NB4 (cell line): ENCODE measurements at regions not wholly inside any gene's neighbourhood (a gene's known extent, or its start where the extent isn't known, plus 50 kb on each side); places are given as distances from the start of the nearest gene placed in this dataset.
A peak's percentile ranks its signal among the peaks of the same experiment; 100 is the strongest.

Source experiments
- DNase-seq: peaks from one replicate; pipeline ENCODE4 v3.0.0; 2010; ENCODE audit warnings: low read depth
- H3K4me3 ChIP-seq: one replicate; pipeline ENCODE4 v1.5.1; 2011; ENCODE audit warnings: mild to moderate bottlenecking, low read depth, low read length, moderate library complexity
- CTCF ChIP-seq: IDR thresholded peaks from one replicate; pipeline ENCODE4 v1.5.1; 2012; ENCODE audit warnings: low read depth, low read length
- MYC ChIP-seq: IDR thresholded peaks from 2 replicates; pipeline ENCODE4 v1.6.1; 2011; ENCODE audit warnings: low read depth, low read length
- POLR2A ChIP-seq: IDR thresholded peaks from 2 replicates; pipeline ENCODE4 v1.6.1; 2011; ENCODE audit warnings: mild to moderate bottlenecking; ENCODE audit not compliant: insufficient read length; ENCODE audit errors: extremely low read depth
- TF ChIP-seq, protein P1 (sequence below): IDR thresholded peaks from 2 replicates; pipeline ENCODE4 v1.6.1; 2011; ENCODE audit warnings: low read depth, low read length

DNA sequence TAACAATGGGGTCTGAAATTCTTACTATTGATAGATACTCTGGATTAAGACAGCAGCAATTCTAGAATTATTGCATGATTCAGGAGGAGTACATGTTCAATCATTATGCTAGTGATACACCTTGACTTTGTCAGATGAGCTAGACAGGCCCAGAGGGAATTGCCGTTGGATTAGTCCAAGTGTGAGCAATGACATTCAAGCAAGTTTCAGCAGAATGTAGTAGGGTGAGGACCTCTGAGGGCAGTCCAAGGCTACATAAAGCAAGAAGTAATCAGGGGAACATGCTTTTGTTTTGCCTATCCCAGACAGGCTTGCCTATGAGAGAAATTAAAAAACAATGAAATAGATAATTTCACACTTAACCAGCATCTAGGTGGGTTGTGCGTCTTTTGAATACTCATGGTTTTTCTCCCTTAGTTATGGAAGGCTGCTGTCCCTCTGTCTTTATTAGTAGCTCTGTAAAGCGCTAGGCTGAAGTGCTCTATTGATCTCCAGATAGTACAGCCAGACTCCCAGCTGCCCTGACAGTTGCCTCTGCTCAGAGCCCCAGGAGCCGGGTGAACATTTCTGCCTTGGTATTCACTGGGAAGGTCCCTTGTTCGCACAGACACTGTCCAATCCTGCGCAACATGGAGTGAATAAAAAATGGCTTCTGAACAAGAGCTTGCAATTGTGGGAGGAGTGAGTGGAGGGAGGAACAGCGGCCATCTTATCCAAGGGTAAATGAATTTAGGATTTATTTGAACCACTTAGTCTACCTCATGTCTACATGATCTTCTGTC, 316.6 kb upstream of the ONECUT1 start:
- DNase-seq, result no peak
- H3K4me3 ChIP-seq, result no peak overlapping the region
- TF ChIP-seq CTCF (no peak), POLR2A (no peak), MYC (no peak)
- TF ChIP-seq, protein P1, sequence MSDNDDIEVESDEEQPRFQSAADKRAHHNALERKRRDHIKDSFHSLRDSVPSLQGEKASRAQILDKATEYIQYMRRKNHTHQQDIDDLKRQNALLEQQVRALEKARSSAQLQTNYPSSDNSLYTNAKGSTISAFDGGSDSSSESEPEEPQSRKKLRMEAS, result no peak

GRCh38 chr15:53102483-53102882, 312.3 kb upstream of the ONECUT1 start:
- no peak for DNase-seq
- TF ChIP-seq CTCF (no peak), POLR2A (no peak), MYC (no peak)
- TF ChIP-seq, protein P1, result no peak
- no peak overlapping the region for H3K4me3 ChIP-seq

DNA sequence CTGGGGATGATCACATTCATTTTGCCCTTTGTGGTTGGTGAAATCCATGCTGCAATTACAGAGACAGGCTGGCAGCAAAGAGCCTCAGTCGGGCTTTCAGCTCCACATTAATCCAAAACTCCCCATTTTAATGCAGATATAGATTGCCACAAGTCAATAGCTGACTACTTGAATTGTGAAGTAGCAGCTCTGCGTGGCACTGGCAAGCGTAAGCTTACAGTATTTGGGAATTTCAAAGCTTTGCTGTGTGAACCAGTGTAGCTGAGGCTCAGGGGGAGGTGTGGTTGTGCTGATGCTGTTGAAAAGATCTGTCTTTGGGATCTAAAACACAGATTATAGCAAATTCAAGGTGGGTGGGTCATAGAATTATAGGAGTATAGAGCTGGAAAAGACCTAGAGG, 290.3 kb upstream of the ONECUT1 start:
- TF ChIP-seq POLR2A (no peak), CTCF (no peak), MYC (no peak)
- TF ChIP-seq, protein P1, result no peak
- DNase-seq, result no peak
- H3K4me3 ChIP-seq, result no peak overlapping the region

DNA sequence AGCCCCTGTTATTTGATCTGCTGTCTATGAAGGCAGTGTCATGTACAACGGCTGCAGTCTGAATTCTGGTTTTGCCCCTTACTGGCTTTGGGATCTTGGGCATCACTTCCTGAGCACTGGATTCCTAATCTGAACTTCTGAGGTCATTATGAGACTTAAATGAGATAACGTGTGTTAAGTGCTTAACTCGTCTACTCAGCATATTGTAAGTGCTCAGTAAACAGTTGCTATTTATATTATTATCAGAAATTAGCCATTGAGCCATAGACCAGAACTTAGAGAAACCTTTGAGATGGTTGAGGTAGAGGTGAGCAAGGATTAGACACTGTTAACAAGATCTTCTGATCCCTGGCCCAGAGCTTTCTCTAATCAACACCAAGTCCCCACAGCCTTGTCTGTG, 284.1 kb upstream of the ONECUT1 start:
- no peak overlapping the region for H3K4me3 ChIP-seq
- TF ChIP-seq POLR2A (no peak), CTCF (no peak), MYC (no peak)
- TF ChIP-seq, protein P1, result no peak
- DNase-seq, result no peak

DNA sequence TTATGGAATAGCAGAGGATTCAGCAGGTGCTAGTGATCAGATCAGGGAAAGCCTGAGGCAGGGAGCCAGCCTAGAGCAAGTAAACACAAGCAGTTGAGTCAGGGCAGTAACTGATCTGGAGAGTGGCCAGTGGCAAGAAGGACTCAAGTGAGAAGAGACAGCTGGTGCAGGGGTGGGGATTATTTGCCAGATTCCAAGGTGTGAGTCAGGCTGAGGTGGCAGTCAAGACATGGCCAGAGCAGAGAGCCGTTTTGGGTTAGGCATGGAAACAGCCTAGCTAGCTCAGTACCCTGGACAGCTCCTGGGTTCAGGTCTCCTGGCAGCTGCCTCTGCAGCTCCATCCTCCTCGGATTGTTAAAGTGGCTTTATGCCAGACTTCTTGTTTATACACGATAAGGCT, 281.9 kb upstream of the ONECUT1 start:
- DNase-seq, result peak; percentile 59
- TF ChIP-seq MYC, result no peak
- TF ChIP-seq, protein P1, result peak; percentile 49
- H3K4me3 ChIP-seq, result no peak overlapping the region

DNA sequence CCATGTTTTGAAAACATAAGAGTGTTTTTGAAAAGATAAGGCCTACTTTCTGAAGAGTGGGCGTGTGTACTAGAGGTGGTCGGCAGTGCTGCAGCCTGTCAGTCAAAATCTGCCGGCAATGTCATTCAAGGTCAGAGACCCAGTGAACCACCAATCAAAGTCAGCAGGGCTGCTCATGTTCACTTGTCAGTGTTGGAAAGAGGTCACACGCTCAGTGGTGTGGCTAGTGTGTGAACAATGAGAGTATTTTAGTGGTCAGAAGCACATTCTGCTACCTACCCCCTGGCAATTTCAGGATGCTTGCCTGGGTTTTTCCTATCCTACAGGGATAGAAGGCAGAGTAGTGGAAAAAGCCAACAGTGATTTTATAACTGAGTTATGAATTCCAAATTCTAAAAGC, 278.5 kb upstream of the ONECUT1 start:
- TF ChIP-seq POLR2A (no peak), CTCF (no peak), MYC (no peak)
- TF ChIP-seq, protein P1, result no peak
- no peak overlapping the region for H3K4me3 ChIP-seq
- DNase-seq, result no peak
